IMR-90 (cell line): ENCODE measurements at regions not wholly inside any gene's neighbourhood (a gene's known extent, or its start where the extent isn't known, plus 50 kb on each side); places are given as distances from the start of the nearest gene placed in this dataset.

Experiments used
- ATAC-seq: fragments of 200-7000 bp; cut with Tn5 transposase; 2 replicates; pipeline ENCODE4 v1.9.1; 2020; ENCODE audit warnings: low read depth, mild to moderate bottlenecking, moderate library complexity
- BruUV-seq: library from RNA; stranded (reverse); fragments of 400-500 nt; replicated peaks from 2 replicates; lab custom pipeline; 2021; lab: Mats Ljungman, UMichigan
- CTCF ChIA-PET: fragments of 300-600 bp; formaldehyde crosslinking; extraction: SDS; loops from one replicate; lab custom pipeline; 2021; ENCODE audit warnings: antibody characterized with exemption; lab: Yijun Ruan, JAX
- POLR2A ChIA-PET: fragments of 300-600 bp; sonication (Branson Sonifier 250); formaldehyde crosslinking; loops from one replicate; lab custom pipeline; 2022; ENCODE audit warnings: antibody characterized with exemption; ENCODE audit not compliant: unreplicated experiment; lab: Charles Lee
- DNase-seq: peaks from one replicate; pipeline ENCODE4 v3.0.0; 2013
- H2AFZ ChIP-seq: replicated peaks from 2 replicates; pipeline ENCODE3; 2013; ENCODE audit warnings: low read length, mild to moderate bottlenecking; ENCODE audit not compliant: poor library complexity
- H2AK5ac ChIP-seq: 2 replicates; pipeline ENCODE4 v1.6.1; 2013; ENCODE audit warnings: low read depth, low read length, inconsistent platforms
- H2AK9ac ChIP-seq: replicated peaks from 2 replicates; pipeline ENCODE3; 2013; ENCODE audit warnings: mild to moderate bottlenecking, low read depth, low read length, moderate library complexity; ENCODE audit not compliant: poor library complexity
- H2BK120ac ChIP-seq: 2 replicates; pipeline ENCODE4 v1.6.1; 2013; ENCODE audit warnings: low read depth, low read length, inconsistent platforms
- H2BK15ac ChIP-seq: 3 replicates; pipeline ENCODE4 v1.6.1; 2013; ENCODE audit warnings: low read depth, low read length, inconsistent platforms
- H2BK20ac ChIP-seq: 2 replicates; pipeline ENCODE4 v1.6.1; 2013; ENCODE audit warnings: low read depth, mild to moderate bottlenecking, inconsistent platforms, low read length, moderate library complexity
- H2BK5ac ChIP-seq: 2 replicates; pipeline ENCODE4 v1.6.1; 2013; ENCODE audit warnings: mild to moderate bottlenecking, low read depth, low read length, inconsistent platforms; ENCODE audit not compliant: poor library complexity, severe bottlenecking
- H3K14ac ChIP-seq: replicated peaks from 2 replicates; pipeline ENCODE4 v1.6.1; 2013; ENCODE audit warnings: low read depth, low read length, inconsistent platforms
- H3K18ac ChIP-seq: 2 replicates; pipeline ENCODE4 v1.6.1; 2013; ENCODE audit warnings: low read depth, low read length, control low read depth
- H3K23ac ChIP-seq: 2 replicates; pipeline ENCODE4 v1.6.1; 2013; ENCODE audit warnings: low read depth, low read length, inconsistent platforms
- H3K27ac ChIP-seq: 2 replicates; pipeline ENCODE4 v1.5.1; 2013; ENCODE audit warnings: mild to moderate bottlenecking, control low read depth, low read length; ENCODE audit not compliant: insufficient read depth
- H3K27me3 ChIP-seq: 2 replicates; pipeline ENCODE4 v1.6.1; 2013; ENCODE audit warnings: low read length; ENCODE audit not compliant: control insufficient read depth, insufficient read depth
- H3K36me3 ChIP-seq: 2 replicates; pipeline ENCODE4 v1.6.1; 2013; ENCODE audit warnings: low read length, mixed read lengths; ENCODE audit not compliant: control insufficient read depth, insufficient read depth
- H3K4ac ChIP-seq: 2 replicates; pipeline ENCODE4 v1.6.1; 2013; ENCODE audit warnings: low read depth, low read length, inconsistent platforms
- H3K4me1 ChIP-seq: 2 replicates; pipeline ENCODE4 v1.6.1; 2013; ENCODE audit warnings: low read length, mixed read lengths; ENCODE audit not compliant: control insufficient read depth, insufficient read depth
- H3K4me2 ChIP-seq: 2 replicates; pipeline ENCODE4 v1.6.1; 2013; ENCODE audit warnings: low read depth, mild to moderate bottlenecking, control low read depth, low read length, moderate library complexity
- H3K4me3 ChIP-seq: 2 replicates; pipeline ENCODE4 v1.5.1; 2013; ENCODE audit warnings: low read depth, mild to moderate bottlenecking, control low read depth, low read length, moderate library complexity; ENCODE audit not compliant: insufficient read depth
- H3K56ac ChIP-seq: 2 replicates; pipeline ENCODE4 v1.6.1; 2013; ENCODE audit warnings: low read length, inconsistent platforms; ENCODE audit not compliant: insufficient read depth; ENCODE audit errors: extremely low read depth
- H3K79me1 ChIP-seq, 2 experiments: 2 replicates each; pipeline ENCODE4 v1.6.1; 2013; ENCODE audit warnings: low read length in 2 of 2, inconsistent platforms in 1 of 2, low read depth in 1 of 2
- H3K9ac ChIP-seq: 2 replicates; pipeline ENCODE4 v1.6.1; 2013; ENCODE audit warnings: low read depth, low read length, control low read depth
- H3K9me1 ChIP-seq: 2 replicates; pipeline ENCODE4 v1.6.1; 2013; ENCODE audit warnings: low read length, inconsistent platforms; ENCODE audit not compliant: insufficient read depth
- H3K9me3 ChIP-seq: 2 replicates; pipeline ENCODE4 v1.6.1; 2013; ENCODE audit warnings: low read length; ENCODE audit not compliant: control insufficient read depth, insufficient read depth
- H4K20me1 ChIP-seq: 2 replicates; pipeline ENCODE4 v1.6.1; 2013; ENCODE audit warnings: low read length, inconsistent platforms; ENCODE audit not compliant: insufficient read depth
- H4K5ac ChIP-seq: 2 replicates; pipeline ENCODE4 v1.6.1; 2013; ENCODE audit warnings: mild to moderate bottlenecking, low read depth, low read length, control low read depth
- H4K8ac ChIP-seq, 2 experiments: 2 replicates each; pipeline ENCODE4 v1.6.1; 2013; ENCODE audit warnings: low read depth in 2 of 2, low read length in 2 of 2, control low read depth in 1 of 2, inconsistent platforms in 1 of 2
- H4K91ac ChIP-seq: 2 replicates; pipeline ENCODE4 v1.6.1; 2013; ENCODE audit warnings: low read depth, low read length, inconsistent platforms; ENCODE audit not compliant: insufficient read depth
- ELK1 ChIP-seq: fragments of 150-350 bp; IDR thresholded peaks from 2 replicates; pipeline ENCODE4 v1.6.1; 2016; ENCODE audit warnings: low read depth, mild to moderate bottlenecking, low read length, moderate library complexity, borderline replicate concordance
- WGBS, 2 experiments: methylation state at CpG; one replicate each; pipeline versions ENCODE4 v1.1.5 to v1.1.7; 2013; ENCODE audit warnings: missing lambda C conversion rate in 2 of 2; ENCODE audit not compliant: insufficient read length in 1 of 2; ENCODE audit errors: extremely low coverage in 2 of 2; 5-methylcytosine and 5-hydroxymethylcytosine counted together
- dilution Hi-C: fragments of 300-500 bp; cut with HindIII; formaldehyde crosslinking; loops from one replicate; pipeline ENCODE4 v1.14.3; 2018; ENCODE audit warnings: low sequenced_read_pairs; ENCODE audit not compliant: unreplicated experiment
- in situ Hi-C: fragments of 300-500 bp; cut with MboI; formaldehyde crosslinking; loops from 3 replicates; pipeline ENCODE4 v1.14.3; 2019; ENCODE audit warnings: low sequenced_read_pairs, inconsistent platforms, mixed read lengths
- intact Hi-C: fragments of 100-400 bp; cut with micrococcal nuclease; formaldehyde crosslinking; loops from 2 replicates; pipeline ENCODE4 v1.10.0; 2022

GRCh38 chr13:86838411-86839120 lies 832.6 kb upstream of the SLITRK5 start:
- H3K23ac ChIP-seq: no peak overlapping the region
- no peak overlapping the region for H4K5ac ChIP-seq
- no peaks in the 10 kb centered on the region for H3K36me3 ChIP-seq
- intact Hi-C loops: no loop called here
- no peak for TF ChIP-seq ELK1
- H3K18ac ChIP-seq: no peak overlapping the region
- no peak overlapping the region for H3K4me3 ChIP-seq
- H3K9ac ChIP-seq: no peak overlapping the region
- in situ Hi-C loops: no loop called here
- H3K27me3 ChIP-seq: no peaks in the 10 kb centered on the region
- H2BK15ac ChIP-seq: no peak overlapping the region
- CTCF ChIA-PET: no interaction called here
- H3K79me1 ChIP-seq: no peaks in the 10 kb centered on the region
- no TSS peak for BruUV-seq
- no peak overlapping the region for H3K56ac ChIP-seq
- H3K4ac ChIP-seq: no peak overlapping the region
- H2BK5ac ChIP-seq: no peak overlapping the region
- H4K8ac ChIP-seq: no peak overlapping the region
- DNase-seq (no peak), ATAC-seq (no peak)
- H3K4me1 ChIP-seq: no peaks in the 10 kb centered on the region
- H2BK20ac ChIP-seq: no peak overlapping the region
- no peak overlapping the region for H2AK9ac ChIP-seq
- H2AK5ac ChIP-seq: no peak overlapping the region
- H4K20me1 ChIP-seq: no peaks in the 10 kb centered on the region
- H3K14ac ChIP-seq: no peak overlapping the region
- H3K27ac ChIP-seq: no peak overlapping the region
- no peaks in the 10 kb centered on the region for H3K9me3 ChIP-seq
- H3K9me1 ChIP-seq: no peaks in the 10 kb centered on the region
- H4K91ac ChIP-seq: no peak overlapping the region
- no peak overlapping the region for H3K4me2 ChIP-seq
- POLR2A ChIA-PET: no interaction called here
- H2AFZ ChIP-seq: no peak overlapping the region
- 56% methylated on average over 3 of the region's 10 CpGs; no CpG with 5 or more reads in 1 of the 2 experiments for WGBS, 2 experiments
- dilution Hi-C loops: no loop called here
- no peak overlapping the region for H2BK120ac ChIP-seq
